ENCODE measurements at regions not wholly inside any gene's neighbourhood (a gene's known extent, or its start where the extent isn't known, plus 50 kb on each side); places are given as distances from the start of the nearest gene placed in this dataset.

DNA sequence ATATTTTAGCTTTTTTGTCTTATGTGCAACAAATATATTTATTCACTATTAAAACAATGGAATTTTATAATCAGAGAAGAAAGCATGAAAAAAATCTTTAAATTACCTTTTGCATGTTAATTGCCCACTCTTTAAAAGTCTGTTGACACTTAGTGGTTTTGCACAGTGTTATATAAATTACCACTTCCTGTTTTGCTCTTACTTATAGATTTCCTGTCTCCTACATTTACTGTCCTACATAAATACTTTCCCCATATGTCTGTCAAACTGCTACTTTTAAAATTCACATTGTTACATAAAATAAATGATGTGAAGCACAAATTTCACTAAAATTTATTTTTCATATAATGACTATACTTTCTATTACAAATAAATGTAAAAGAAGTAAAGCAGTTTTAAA lies 161.1 kb upstream of the NDST4 start:
- Histone ChIP-seq H3K27me3 (no peaks in the 10 kb centered on the region), H4K20me1 (ENCODE audit: insufficient read depth, poor library complexity, severe bottlenecking) (no peaks in the 10 kb centered on the region), H3K9me2 (replicated peaks; ENCODE audit: insufficient read depth) (no peaks in the 10 kb centered on the region), H3K4me3 (no peak overlapping the region), H2AFZ (no peak overlapping the region), H3K4me2 (no peak overlapping the region), H3K36me3 (replicated peaks; ENCODE audit: insufficient read depth, low read depth) (no peaks in the 10 kb centered on the region), H3K79me2 (no peaks in the 10 kb centered on the region), H3K27ac (no peak overlapping the region), H3K4me1 (ENCODE audit: insufficient read depth) (no peaks in the 10 kb centered on the region), H3K9me3 (ENCODE audit: low read depth) (no peaks in the 10 kb centered on the region)
- TF ChIP-seq EZH2 (IDR thresholded peaks at IDR 0.05; ENCODE audit: borderline replicate concordance) (no peak), EZH2phosphoT487 (IDR thresholded peaks at IDR 0.05; ENCODE audit: low read depth, severe bottlenecking, unreplicated experiment) (no peak)
- TF ChIP-seq, protein P1, sequence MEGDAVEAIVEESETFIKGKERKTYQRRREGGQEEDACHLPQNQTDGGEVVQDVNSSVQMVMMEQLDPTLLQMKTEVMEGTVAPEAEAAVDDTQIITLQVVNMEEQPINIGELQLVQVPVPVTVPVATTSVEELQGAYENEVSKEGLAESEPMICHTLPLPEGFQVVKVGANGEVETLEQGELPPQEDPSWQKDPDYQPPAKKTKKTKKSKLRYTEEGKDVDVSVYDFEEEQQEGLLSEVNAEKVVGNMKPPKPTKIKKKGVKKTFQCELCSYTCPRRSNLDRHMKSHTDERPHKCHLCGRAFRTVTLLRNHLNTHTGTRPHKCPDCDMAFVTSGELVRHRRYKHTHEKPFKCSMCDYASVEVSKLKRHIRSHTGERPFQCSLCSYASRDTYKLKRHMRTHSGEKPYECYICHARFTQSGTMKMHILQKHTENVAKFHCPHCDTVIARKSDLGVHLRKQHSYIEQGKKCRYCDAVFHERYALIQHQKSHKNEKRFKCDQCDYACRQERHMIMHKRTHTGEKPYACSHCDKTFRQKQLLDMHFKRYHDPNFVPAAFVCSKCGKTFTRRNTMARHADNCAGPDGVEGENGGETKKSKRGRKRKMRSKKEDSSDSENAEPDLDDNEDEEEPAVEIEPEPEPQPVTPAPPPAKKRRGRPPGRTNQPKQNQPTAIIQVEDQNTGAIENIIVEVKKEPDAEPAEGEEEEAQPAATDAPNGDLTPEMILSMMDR (IDR thresholded peaks at IDR 0.05; ENCODE audit: poor library complexity): no peak
- DNase-seq (ENCODE audit: low spot score): no peak

DNA sequence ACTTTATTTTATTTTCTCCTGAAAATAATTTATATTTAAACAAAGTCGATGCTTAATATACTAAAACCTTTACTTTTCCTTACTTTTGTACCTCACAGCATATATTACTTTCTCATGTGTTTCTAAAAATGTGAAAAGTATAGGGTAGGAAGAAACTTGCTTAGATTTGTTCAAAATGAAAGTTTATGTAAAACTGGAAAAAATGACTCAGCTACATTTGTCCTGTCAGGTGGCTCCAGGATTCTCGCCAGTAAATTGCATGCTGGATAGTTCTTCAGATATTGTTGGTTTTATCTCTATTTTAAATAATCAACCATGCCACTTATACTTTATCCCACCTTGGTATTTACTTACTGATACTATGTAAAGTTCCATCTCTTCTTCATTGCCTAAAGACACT lies 159.2 kb upstream of the NDST4 start:
- no peaks in the 10 kb centered on the region for H3K27me3 ChIP-seq
- 84% methylated on average over 2 of the region's 2 CpGs for WGBS (ENCODE audit: low lambda C conversion rate, missing lambda C conversion rate)
- no peak for DNase-seq (ENCODE audit: low spot score)
- H4K20me1 ChIP-seq (ENCODE audit: insufficient read depth, poor library complexity, severe bottlenecking): no peaks in the 10 kb centered on the region
- peak overlapping the region; percentile 1 for H3K4me2 ChIP-seq
- H3K9me3 ChIP-seq (ENCODE audit: low read depth): no peaks in the 10 kb centered on the region
- H3K27ac ChIP-seq: no peak overlapping the region
- no peaks in the 10 kb centered on the region for H3K79me2 ChIP-seq
- H3K4me1 ChIP-seq (ENCODE audit: insufficient read depth): no peaks in the 10 kb centered on the region
- TF ChIP-seq, protein P1 (IDR thresholded peaks at IDR 0.05; ENCODE audit: poor library complexity): no peak
- TF ChIP-seq EZH2phosphoT487 (IDR thresholded peaks at IDR 0.05; ENCODE audit: low read depth, severe bottlenecking, unreplicated experiment) (no peak), EZH2 (IDR thresholded peaks at IDR 0.05; ENCODE audit: borderline replicate concordance) (no peak)
- H2AFZ ChIP-seq: no peak overlapping the region
- H3K9me2 ChIP-seq (replicated peaks; ENCODE audit: insufficient read depth): no peaks in the 10 kb centered on the region
- H3K36me3 ChIP-seq (replicated peaks; ENCODE audit: insufficient read depth, low read depth): no peaks in the 10 kb centered on the region
- H3K4me3 ChIP-seq: no peak overlapping the region

DNA sequence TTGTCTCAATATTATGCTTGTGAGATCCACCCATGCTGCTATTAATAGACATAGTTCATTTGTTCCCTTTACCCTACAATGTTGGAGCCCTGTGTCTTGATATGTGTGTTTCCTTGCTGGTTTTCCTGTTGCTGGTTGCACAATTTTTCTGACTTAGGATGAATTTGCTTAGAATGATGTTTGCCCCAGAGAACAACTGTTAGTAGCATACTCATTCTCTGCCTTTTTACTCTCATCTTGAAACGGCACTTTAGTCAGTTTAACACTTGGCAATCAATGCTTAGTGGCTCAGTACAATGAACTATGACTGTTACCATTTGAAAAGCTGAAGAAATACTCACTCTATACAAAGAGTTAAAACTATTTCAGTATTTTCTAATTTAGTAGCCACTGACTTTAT lies 158.8 kb upstream of the NDST4 start:
- Histone ChIP-seq H3K36me3 (replicated peaks; ENCODE audit: insufficient read depth, low read depth) (no peaks in the 10 kb centered on the region), H3K4me1 (ENCODE audit: insufficient read depth) (no peaks in the 10 kb centered on the region), H3K79me2 (no peaks in the 10 kb centered on the region), H2AFZ (no peak overlapping the region), H3K9me3 (ENCODE audit: low read depth) (no peaks in the 10 kb centered on the region), H4K20me1 (ENCODE audit: insufficient read depth, poor library complexity, severe bottlenecking) (no peaks in the 10 kb centered on the region), H3K4me2 (peak overlapping the region; percentile 1), H3K27ac (no peak overlapping the region), H3K4me3 (no peak overlapping the region), H3K9me2 (replicated peaks; ENCODE audit: insufficient read depth) (no peaks in the 10 kb centered on the region), H3K27me3 (no peaks in the 10 kb centered on the region)
- TF ChIP-seq, protein P1 (IDR thresholded peaks at IDR 0.05; ENCODE audit: poor library complexity): no peak
- TF ChIP-seq EZH2 (IDR thresholded peaks at IDR 0.05; ENCODE audit: borderline replicate concordance) (no peak), EZH2phosphoT487 (IDR thresholded peaks at IDR 0.05; ENCODE audit: low read depth, severe bottlenecking, unreplicated experiment) (no peak)
- WGBS (ENCODE audit: low lambda C conversion rate, missing lambda C conversion rate): 69% methylated on average over 1 of the region's 1 CpG
- DNase-seq (ENCODE audit: low spot score): no peak

DNA sequence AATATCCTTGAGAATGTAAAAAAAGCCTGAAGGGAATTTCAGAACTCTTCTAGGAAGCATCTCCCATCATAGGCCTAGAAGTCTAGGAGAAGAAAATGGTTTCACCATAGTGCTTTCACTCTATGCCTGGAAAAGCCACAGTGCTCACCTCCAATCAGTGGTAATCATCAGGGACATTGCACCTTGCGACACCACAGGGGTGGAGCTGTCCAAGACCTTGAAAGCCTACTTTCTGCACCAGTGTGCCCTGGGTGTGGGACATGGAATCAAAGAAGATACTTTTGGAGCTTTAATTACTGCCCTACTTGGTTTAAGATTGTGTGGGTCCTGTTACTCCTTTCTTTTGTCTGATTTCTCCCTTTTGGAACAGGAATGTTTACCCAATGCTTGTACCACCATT lies 146.8 kb upstream of the NDST4 start:
- Histone ChIP-seq H3K36me3 (replicated peaks; ENCODE audit: insufficient read depth, low read depth) (no peaks in the 10 kb centered on the region), H3K9me2 (replicated peaks; ENCODE audit: insufficient read depth) (no peaks in the 10 kb centered on the region), H2AFZ (no peak overlapping the region), H3K27me3 (no peaks in the 10 kb centered on the region), H3K9me3 (ENCODE audit: low read depth) (no peaks in the 10 kb centered on the region), H3K4me1 (ENCODE audit: insufficient read depth) (no peaks in the 10 kb centered on the region), H3K79me2 (no peaks in the 10 kb centered on the region), H4K20me1 (ENCODE audit: insufficient read depth, poor library complexity, severe bottlenecking) (no peaks in the 10 kb centered on the region), H3K27ac (no peak overlapping the region), H3K4me3 (no peak overlapping the region), H3K4me2 (no peak overlapping the region)
- TF ChIP-seq EZH2 (IDR thresholded peaks at IDR 0.05; ENCODE audit: borderline replicate concordance): no peak
- no peak for TF ChIP-seq EZH2phosphoT487 (IDR thresholded peaks at IDR 0.05; ENCODE audit: low read depth, severe bottlenecking, unreplicated experiment)
- TF ChIP-seq, protein P1 (IDR thresholded peaks at IDR 0.05; ENCODE audit: poor library complexity): no peak
- DNase-seq (ENCODE audit: low spot score): no peak
- 91% methylated on average over 1 of the region's 1 CpG for WGBS (ENCODE audit: low lambda C conversion rate, missing lambda C conversion rate)

All from hepatocyte (in vitro differentiated cells).